ENCODE measurements at regions not wholly inside any gene's neighbourhood (a gene's known extent, or its start where the extent isn't known, plus 50 kb on each side); places are given as distances from the start of the nearest gene placed in this dataset.

GRCh38 chr1:60894741-60895140 lies 187.6 kb upstream of the NFIA start:
- H3K4me3 Mint-ChIP-seq, result no peak overlapping the region
- H3K4me3 ChIP-seq (ENCODE audit: low read length), result no peak overlapping the region
- H3K27me3 Mint-ChIP-seq, result peaks cover 5 to 13% (median 6%) of the 10 kb centered on the region in 5 donors

GRCh38 chr1:60894130-60894529 lies 188.2 kb upstream of the NFIA start:
- peaks cover 5 to 13% (median 6%) of the 10 kb centered on the region in 5 donors for H3K27me3 Mint-ChIP-seq
- no peaks in the 10 kb centered on the region for H3K9me3 Mint-ChIP-seq
- no peak overlapping the region for H3K27ac Mint-ChIP-seq
- ChIA-PET CTCF (no interaction called here), POLR2A (no interaction called here)
- H3K4me1 Mint-ChIP-seq, result peaks cover 0 to 1% (median 0%) of the 10 kb centered on the region in 7 donors
- Histone ChIP-seq H3K27ac (ENCODE audit: low read depth, low read length) (no peak overlapping the region), H3K36me3 (ENCODE audit: control insufficient read depth in 2 of 3, insufficient read depth in 3 of 3, low read length in 3 of 3) (no peaks in the 10 kb centered on the region), H3K9me3 (ENCODE audit: control insufficient read depth in 2 of 3, low read length in 3 of 3) (no peaks in the 10 kb centered on the region), H3K27me3 (ENCODE audit: control insufficient read depth in 2 of 2, insufficient read depth in 2 of 2, low read length in 2 of 2) (no peaks in the 10 kb centered on the region), H3K4me3 (ENCODE audit: low read length) (no peak overlapping the region), H3K4me1 (ENCODE audit: control insufficient read depth in 2 of 2, insufficient read depth in 2 of 2, low read length in 2 of 2) (no peaks in the 10 kb centered on the region)
- ATAC-seq (no peak), DNase-seq (no peak)
- no peaks in the 10 kb centered on the region for H3K36me3 Mint-ChIP-seq
- no peak overlapping the region for H3K4me3 Mint-ChIP-seq
- intact Hi-C loops (cut with micrococcal nuclease), result no loop called here

More at GRCh38 chr1:60894741-60895140, 187.6 kb upstream of the NFIA start:
- H3K36me3 Mint-ChIP-seq, result no peaks in the 10 kb centered on the region
- peaks cover 0 to 1% (median 0%) of the 10 kb centered on the region in 7 donors for H3K4me1 Mint-ChIP-seq
- H3K9me3 ChIP-seq (ENCODE audit: control insufficient read depth in 2 of 3, low read length in 3 of 3), result no peaks in the 10 kb centered on the region
- no peaks in the 10 kb centered on the region for H3K36me3 ChIP-seq (ENCODE audit: control insufficient read depth in 2 of 3, insufficient read depth in 3 of 3, low read length in 3 of 3)
- no peak for DNase-seq
- no peak overlapping the region for H3K27ac Mint-ChIP-seq
- ATAC-seq, result no peak
- no peak overlapping the region for H3K27ac ChIP-seq (ENCODE audit: low read depth, low read length)
- CTCF ChIA-PET, result no interaction called here
- POLR2A ChIA-PET, result no interaction called here
- intact Hi-C loops (cut with micrococcal nuclease), result no loop called here
- H3K4me1 ChIP-seq (ENCODE audit: control insufficient read depth in 2 of 2, insufficient read depth in 2 of 2, low read length in 2 of 2), result no peaks in the 10 kb centered on the region
- H3K9me3 Mint-ChIP-seq, result no peaks in the 10 kb centered on the region
- no peaks in the 10 kb centered on the region for H3K27me3 ChIP-seq (ENCODE audit: control insufficient read depth in 2 of 2, insufficient read depth in 2 of 2, low read length in 2 of 2)

GRCh38 chr1:60893136-60893930 lies 189.0 kb upstream of the NFIA start:
- ChIA-PET CTCF (no interaction called here), POLR2A (no interaction called here)
- no peaks in the 10 kb centered on the region for H3K36me3 ChIP-seq (ENCODE audit: control insufficient read depth in 2 of 3, insufficient read depth in 3 of 3, low read length in 3 of 3)
- no peak overlapping the region for H3K27ac Mint-ChIP-seq
- peaks cover 5 to 16% (median 6%) of the 10 kb centered on the region in 5 donors for H3K27me3 Mint-ChIP-seq
- no peak overlapping the region for H3K27ac ChIP-seq (ENCODE audit: low read depth, low read length)
- no peak for ATAC-seq
- no peaks in the 10 kb centered on the region for H3K9me3 ChIP-seq (ENCODE audit: control insufficient read depth in 2 of 3, low read length in 3 of 3)
- H3K27me3 ChIP-seq (ENCODE audit: control insufficient read depth in 2 of 2, insufficient read depth in 2 of 2, low read length in 2 of 2), result no peaks in the 10 kb centered on the region
- intact Hi-C loops (cut with micrococcal nuclease), result no loop called here
- no peaks in the 10 kb centered on the region for H3K4me1 ChIP-seq (ENCODE audit: control insufficient read depth in 2 of 2, insufficient read depth in 2 of 2, low read length in 2 of 2)
- no peak overlapping the region for H3K4me3 Mint-ChIP-seq
- H3K9me3 Mint-ChIP-seq, result peaks cover 0 to under 1% (median 0%) of the 10 kb centered on the region in 11 donors
- H3K4me1 Mint-ChIP-seq, result peaks cover 0 to 1% (median 0%) of the 10 kb centered on the region in 7 donors
- H3K36me3 Mint-ChIP-seq, result no peaks in the 10 kb centered on the region
- H3K4me3 ChIP-seq (ENCODE audit: low read length), result no peak overlapping the region
- DNase-seq, result no peak

GRCh38 chr1:60891765-60892164 lies 190.6 kb upstream of the NFIA start:
- Histone ChIP-seq H3K4me3 (ENCODE audit: low read length) (no peak overlapping the region), H3K27ac (ENCODE audit: low read depth, low read length) (no peak overlapping the region), H3K4me1 (ENCODE audit: control insufficient read depth in 2 of 2, insufficient read depth in 2 of 2, low read length in 2 of 2) (no peaks in the 10 kb centered on the region), H3K9me3 (ENCODE audit: control insufficient read depth in 2 of 3, low read length in 3 of 3) (no peaks in the 10 kb centered on the region), H3K27me3 (ENCODE audit: control insufficient read depth in 2 of 2, insufficient read depth in 2 of 2, low read length in 2 of 2) (no peaks in the 10 kb centered on the region), H3K36me3 (ENCODE audit: control insufficient read depth in 2 of 3, insufficient read depth in 3 of 3, low read length in 3 of 3) (no peaks in the 10 kb centered on the region)
- Mint-ChIP-seq H3K4me3 (no peak overlapping the region), H3K36me3 (no peaks in the 10 kb centered on the region), H3K4me1 (peaks cover 0 to 1% (median 0%) of the 10 kb centered on the region in 7 donors), H3K27ac (no peak overlapping the region), H3K9me3 (peaks cover 0 to 1% (median 0%) of the 10 kb centered on the region in 11 donors), H3K27me3 (peaks cover 5 to 19% (median 11%) of the 10 kb centered on the region in 5 donors)
- intact Hi-C loops (cut with micrococcal nuclease), result no loop called here
- POLR2A ChIA-PET, result no interaction called here
- CTCF ChIA-PET, result no interaction called here
- DNase-seq, result no peak
- ATAC-seq, result no peak

GRCh38 chr1:60891281-60891680 lies 191.1 kb upstream of the NFIA start:
- ATAC-seq (no peak), DNase-seq (no peak)
- ChIA-PET POLR2A (no interaction called here), CTCF (no interaction called here)
- Mint-ChIP-seq H3K4me1 (peaks cover 0 to 1% (median 0%) of the 10 kb centered on the region in 7 donors), H3K36me3 (no peaks in the 10 kb centered on the region), H3K4me3 (no peak overlapping the region), H3K27me3 (peaks cover 5 to 21% (median 11%) of the 10 kb centered on the region in 5 donors), H3K27ac (no peak overlapping the region), H3K9me3 (peaks cover 0 to 1% (median 0%) of the 10 kb centered on the region in 11 donors)
- Histone ChIP-seq H3K27me3 (ENCODE audit: control insufficient read depth in 2 of 2, insufficient read depth in 2 of 2, low read length in 2 of 2) (no peaks in the 10 kb centered on the region), H3K36me3 (ENCODE audit: control insufficient read depth in 2 of 3, insufficient read depth in 3 of 3, low read length in 3 of 3) (no peaks in the 10 kb centered on the region), H3K4me1 (ENCODE audit: control insufficient read depth in 2 of 2, insufficient read depth in 2 of 2, low read length in 2 of 2) (no peaks in the 10 kb centered on the region), H3K4me3 (ENCODE audit: low read length) (no peak overlapping the region), H3K27ac (ENCODE audit: low read depth, low read length) (no peak overlapping the region), H3K9me3 (ENCODE audit: control insufficient read depth in 2 of 3, low read length in 3 of 3) (no peaks in the 10 kb centered on the region)
- intact Hi-C loops (cut with micrococcal nuclease), result no loop called here

- Histone ChIP-seq H3K27me3 (ENCODE audit: control insufficient read depth in 2 of 2, insufficient read depth in 2 of 2, low read length in 2 of 2) (no peaks in the 10 kb centered on the region), H3K4me3 (ENCODE audit: low read length) (no peak overlapping the region), H3K4me1 (ENCODE audit: control insufficient read depth in 2 of 2, insufficient read depth in 2 of 2, low read length in 2 of 2) (no peaks in the 10 kb centered on the region), H3K9me3 (ENCODE audit: control insufficient read depth in 2 of 3, low read length in 3 of 3) (no peaks in the 10 kb centered on the region), H3K27ac (ENCODE audit: low read depth, low read length) (no peak overlapping the region), H3K36me3 (ENCODE audit: control insufficient read depth in 2 of 3, insufficient read depth in 3 of 3, low read length in 3 of 3) (no peaks in the 10 kb centered on the region)
- POLR2A ChIA-PET, result no interaction called here
- peaks cover 0 to 1% (median 0%) of the 10 kb centered on the region in 11 donors for H3K9me3 Mint-ChIP-seq
- DNase-seq (no peak), ATAC-seq (no peak)
- CTCF ChIA-PET, result no interaction called here
- peaks cover 5 to 18% (median 17%) of the 10 kb centered on the region in 5 donors for H3K27me3 Mint-ChIP-seq
- H3K4me1 Mint-ChIP-seq, result peaks cover 0 to 1% (median 0%) of the 10 kb centered on the region in 7 donors
- H3K36me3 Mint-ChIP-seq, result no peaks in the 10 kb centered on the region
- intact Hi-C loops (cut with micrococcal nuclease), result no loop called here
- H3K27ac Mint-ChIP-seq, result no peak overlapping the region
- no peak overlapping the region for H3K4me3 Mint-ChIP-seq
Measured at GRCh38 chr1:60890664-60891063, 191.7 kb upstream of the NFIA start.

GRCh38 chr1:60889709-60890108 lies 192.7 kb upstream of the NFIA start:
- Histone ChIP-seq H3K4me3 (ENCODE audit: low read length) (no peak overlapping the region), H3K4me1 (ENCODE audit: control insufficient read depth in 2 of 2, insufficient read depth in 2 of 2, low read length in 2 of 2) (no peaks in the 10 kb centered on the region), H3K27ac (ENCODE audit: low read depth, low read length) (no peak overlapping the region), H3K9me3 (ENCODE audit: control insufficient read depth in 2 of 3, low read length in 3 of 3) (no peaks in the 10 kb centered on the region), H3K36me3 (ENCODE audit: control insufficient read depth in 2 of 3, insufficient read depth in 3 of 3, low read length in 3 of 3) (no peaks in the 10 kb centered on the region), H3K27me3 (ENCODE audit: control insufficient read depth in 2 of 2, insufficient read depth in 2 of 2, low read length in 2 of 2) (no peaks in the 10 kb centered on the region)
- Mint-ChIP-seq H3K9me3 (peaks cover 0 to 1% (median 0%) of the 10 kb centered on the region in 11 donors), H3K27me3 (peaks cover 5 to 21% (median 17%) of the 10 kb centered on the region in 5 donors), H3K27ac (no peak overlapping the region), H3K4me1 (peaks cover 0 to 1% (median 0%) of the 10 kb centered on the region in 7 donors), H3K36me3 (no peaks in the 10 kb centered on the region), H3K4me3 (no peak overlapping the region)
- DNase-seq, result no peak
- intact Hi-C loops (cut with micrococcal nuclease), result no loop called here
- POLR2A ChIA-PET, result no interaction called here
- CTCF ChIA-PET, result no interaction called here
- no peak for ATAC-seq
